WTC11 (cell line): ENCODE measurements at regions not wholly inside any gene's neighbourhood (a gene's known extent, or its start where the extent isn't known, plus 50 kb on each side); places are given as distances from the start of the nearest gene placed in this dataset.

Source experiments
- ATAC-seq: fragments of 200-7000 bp; cut with Tn5 transposase; 2 replicates; pipeline ENCODE4 v1.10.0; 2021; ENCODE audit warnings: mild to moderate bottlenecking, moderate library complexity
- CTCF ChIA-PET: fragments of 300-600 bp; sonication (Branson Sonifier 250); formaldehyde crosslinking; loops from one replicate; lab custom pipeline; 2021; ENCODE audit warnings: antibody characterized with exemption; lab: Charles Lee
- POLR2A ChIA-PET: fragments of 350-600 bp; sonication (Branson Sonifier 250); formaldehyde crosslinking; loops from one replicate; lab custom pipeline; 2021; ENCODE audit warnings: antibody characterized with exemption; lab: Charles Lee
- DNase-seq: peaks from one replicate; pipeline ENCODE4 v3.0.0; 2021; ENCODE audit warnings: low spot score
- H3K27ac Mint-ChIP-seq: 2 replicates; pipeline ENCODE4 v1.8.0; 2021; ENCODE audit warnings: mixed read lengths
- H3K27me3 Mint-ChIP-seq: 2 replicates; pipeline ENCODE4 v1.8.0; 2021; ENCODE audit warnings: low read depth, mild to moderate bottlenecking, moderate library complexity, mixed read lengths
- H3K36me3 Mint-ChIP-seq: 2 replicates; pipeline ENCODE4 v1.8.0; 2021; ENCODE audit warnings: mixed read lengths
- H3K4me1 Mint-ChIP-seq: 2 replicates; pipeline ENCODE4 v1.8.0; 2022; ENCODE audit warnings: mixed read lengths
- H3K4me3 Mint-ChIP-seq: 2 replicates; pipeline ENCODE4 v1.8.0; 2021; ENCODE audit warnings: mild to moderate bottlenecking, moderate library complexity, mixed read lengths
- H3K9me3 Mint-ChIP-seq: 2 replicates; pipeline ENCODE4 v1.8.0; 2021; ENCODE audit warnings: mixed read lengths
- AR ChIP-seq: fragments of 250-450 bp; sonication (Bioruptor Pico); IDR thresholded peaks from 2 replicates; pipeline ENCODE4 v1.9.0; 2021; ENCODE audit warnings: mild to moderate bottlenecking
- ARID4B ChIP-seq: sonication (generic); formaldehyde crosslinking; IDR thresholded peaks from 2 replicates; pipeline ENCODE4 v1.8.0; 2023; ENCODE audit warnings: missing genetic modification reagents, mild to moderate bottlenecking, borderline replicate concordance
- ATF2 ChIP-seq: sonication (generic); formaldehyde crosslinking; IDR thresholded peaks from 2 replicates; pipeline ENCODE4 v1.8.1; 2022; ENCODE audit warnings: low read depth, missing genetic modification reagents, borderline replicate concordance
- ATF6 ChIP-seq: sonication (generic); formaldehyde crosslinking; IDR thresholded peaks from 2 replicates; pipeline ENCODE4 v1.8.1; 2023; ENCODE audit warnings: mild to moderate bottlenecking, missing genetic modification reagents
- ESRRA ChIP-seq: sonication (generic); formaldehyde crosslinking; IDR thresholded peaks from 2 replicates; pipeline ENCODE4 v1.8.1; 2022; ENCODE audit warnings: mild to moderate bottlenecking, missing genetic modification reagents, borderline replicate concordance
- FOXJ3 ChIP-seq: sonication (generic); formaldehyde crosslinking; IDR thresholded peaks from 2 replicates; pipeline ENCODE4 v1.9.0; 2021; ENCODE audit warnings: missing genetic modification reagents, mild to moderate bottlenecking, borderline replicate concordance
- FOXP4 ChIP-seq: sonication (generic); formaldehyde crosslinking; IDR thresholded peaks from 2 replicates; pipeline ENCODE4 v1.8.0; 2022; ENCODE audit warnings: mild to moderate bottlenecking, missing genetic modification reagents
- MLX ChIP-seq: sonication (generic); formaldehyde crosslinking; IDR thresholded peaks from 2 replicates; pipeline ENCODE4 v1.8.1; 2023; ENCODE audit warnings: mild to moderate bottlenecking, missing genetic modification reagents, moderate library complexity
- NFATC4 ChIP-seq: fragments of 250-450 bp; sonication (Bioruptor Pico); IDR thresholded peaks from 2 replicates; pipeline ENCODE4 v1.9.0; 2021; ENCODE audit warnings: mild to moderate bottlenecking
- NFE2L1 ChIP-seq: sonication (generic); formaldehyde crosslinking; IDR thresholded peaks from 2 replicates; pipeline ENCODE4 v1.8.1; 2023; ENCODE audit warnings: missing genetic modification reagents
- ZBTB21 ChIP-seq: sonication (generic); formaldehyde crosslinking; IDR thresholded peaks from 2 replicates; pipeline ENCODE4 v1.8.1; 2023; ENCODE audit warnings: mild to moderate bottlenecking, missing genetic modification reagents, borderline replicate concordance
- ZNF281 ChIP-seq: sonication (generic); formaldehyde crosslinking; IDR thresholded peaks from 2 replicates; pipeline ENCODE4 v1.8.0; 2023; ENCODE audit warnings: mild to moderate bottlenecking, missing genetic modification reagents
- ZNF396 ChIP-seq: fragments of 250-450 bp; sonication (Bioruptor Pico); IDR thresholded peaks from 2 replicates; pipeline ENCODE4 v1.8.0; 2021; ENCODE audit warnings: mild to moderate bottlenecking, moderate library complexity, borderline replicate concordance
- ZNF423 ChIP-seq: fragments of 250-450 bp; sonication (Bioruptor Pico); IDR thresholded peaks from 2 replicates; pipeline ENCODE4 v2.1.2; 2022; ENCODE audit warnings: mild to moderate bottlenecking, moderate library complexity

- TF ChIP-seq AR (CRISPR knock-in tag) (no peak), ARID4B (CRISPR knock-in tag) (no peak)
Measured at GRCh38 chr6:74604279-74604678, 601.6 kb downstream of the COL12A1 start (continued).

- ATAC-seq = no peak
- Mint-ChIP-seq H3K4me3 (no peak overlapping the region), H3K36me3 (no peaks in the 10 kb centered on the region), H3K4me1 (0 out of 2 replicates have a peak, but pooled peaks cover 6% of the 10 kb centered on the region), H3K9me3 (no peaks in the 10 kb centered on the region), H3K27me3 (no peaks in the 10 kb centered on the region), H3K27ac (no peak overlapping the region)
- POLR2A ChIA-PET = no interaction called here
- DNase-seq = no peak
- CTCF ChIA-PET = no interaction called here
- TF ChIP-seq FOXJ3 (CRISPR knock-in tag) (no peak), NFE2L1 (no peak), MLX (no peak), ESRRA (no peak), ZBTB21 (no peak), ZNF281 (CRISPR knock-in tag) (no peak), NFATC4 (CRISPR knock-in tag) (no peak), FOXP4 (no peak), ZNF423 (CRISPR knock-in tag) (no peak), ATF6 (CRISPR knock-in tag) (no peak), ATF2 (CRISPR knock-in tag) (no peak), AR (CRISPR knock-in tag) (no peak), ZNF396 (no peak)
Measured at GRCh38 chr6:74603322-74604076, 602.4 kb downstream of the COL12A1 start.
